Fibroblast of pulmonary artery (primary cell): ENCODE measurements at regions not wholly inside any gene's neighbourhood (a gene's known extent, or its start where the extent isn't known, plus 50 kb on each side); places are given as distances from the start of the nearest gene placed in this dataset.

ENCODE experiments used
- DNase-seq: peaks from one replicate; pipeline ENCODE4 v3.0.0-alpha.2; 2010; ENCODE audit warnings: low read depth
- H3K4me3 ChIP-seq: replicated peaks from 2 replicates; pipeline ENCODE4 v1.5.1; 2011; ENCODE audit warnings: low read depth, mild to moderate bottlenecking, control low read depth, low read length, moderate library complexity
- TF ChIP-seq, protein P1 (sequence below): IDR thresholded peaks from 2 replicates; pipeline ENCODE4 v1.5.1; 2011; ENCODE audit warnings: mild to moderate bottlenecking, control low read depth, low read length, inconsistent platforms; ENCODE audit errors: missing control alignments

DNA sequence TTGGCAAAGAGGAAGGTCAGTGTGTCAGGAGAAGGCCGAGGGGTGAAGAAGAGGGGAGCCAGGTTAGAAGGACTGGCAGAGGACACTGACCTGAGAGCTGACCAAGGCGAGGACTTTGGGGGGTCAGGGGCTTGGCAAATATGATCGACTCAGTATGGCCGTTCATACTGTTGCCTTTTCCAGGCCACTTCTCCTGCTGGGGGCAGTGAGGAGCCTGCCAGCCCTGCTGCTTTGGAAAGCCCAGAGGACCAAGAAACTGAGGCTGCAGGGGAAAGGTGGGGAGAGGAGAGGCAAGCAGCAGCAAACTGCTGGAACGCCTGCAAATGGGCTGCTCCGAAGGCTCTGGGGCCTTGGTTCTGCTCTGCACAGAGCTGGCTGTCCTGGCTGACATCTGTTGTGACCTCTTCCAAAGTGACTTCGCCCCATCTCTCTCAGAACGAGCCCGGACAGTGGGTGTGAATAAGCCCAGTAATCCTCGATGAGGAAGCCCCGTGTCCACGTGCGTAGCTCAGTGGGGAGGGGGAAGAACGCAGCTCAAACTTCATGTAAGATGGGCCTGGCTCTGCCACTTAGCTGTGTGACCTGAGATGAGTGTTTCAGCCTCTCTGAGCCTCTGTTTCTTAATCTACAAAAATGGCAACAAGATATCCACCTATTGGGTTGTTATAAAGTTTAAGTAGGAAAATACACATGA, 111.3 kb downstream of the SALL1 start:
- H3K4me3 ChIP-seq, result no peak overlapping the region
- no peak for DNase-seq
- TF ChIP-seq, protein P1, sequence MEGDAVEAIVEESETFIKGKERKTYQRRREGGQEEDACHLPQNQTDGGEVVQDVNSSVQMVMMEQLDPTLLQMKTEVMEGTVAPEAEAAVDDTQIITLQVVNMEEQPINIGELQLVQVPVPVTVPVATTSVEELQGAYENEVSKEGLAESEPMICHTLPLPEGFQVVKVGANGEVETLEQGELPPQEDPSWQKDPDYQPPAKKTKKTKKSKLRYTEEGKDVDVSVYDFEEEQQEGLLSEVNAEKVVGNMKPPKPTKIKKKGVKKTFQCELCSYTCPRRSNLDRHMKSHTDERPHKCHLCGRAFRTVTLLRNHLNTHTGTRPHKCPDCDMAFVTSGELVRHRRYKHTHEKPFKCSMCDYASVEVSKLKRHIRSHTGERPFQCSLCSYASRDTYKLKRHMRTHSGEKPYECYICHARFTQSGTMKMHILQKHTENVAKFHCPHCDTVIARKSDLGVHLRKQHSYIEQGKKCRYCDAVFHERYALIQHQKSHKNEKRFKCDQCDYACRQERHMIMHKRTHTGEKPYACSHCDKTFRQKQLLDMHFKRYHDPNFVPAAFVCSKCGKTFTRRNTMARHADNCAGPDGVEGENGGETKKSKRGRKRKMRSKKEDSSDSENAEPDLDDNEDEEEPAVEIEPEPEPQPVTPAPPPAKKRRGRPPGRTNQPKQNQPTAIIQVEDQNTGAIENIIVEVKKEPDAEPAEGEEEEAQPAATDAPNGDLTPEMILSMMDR, result no peak

DNA sequence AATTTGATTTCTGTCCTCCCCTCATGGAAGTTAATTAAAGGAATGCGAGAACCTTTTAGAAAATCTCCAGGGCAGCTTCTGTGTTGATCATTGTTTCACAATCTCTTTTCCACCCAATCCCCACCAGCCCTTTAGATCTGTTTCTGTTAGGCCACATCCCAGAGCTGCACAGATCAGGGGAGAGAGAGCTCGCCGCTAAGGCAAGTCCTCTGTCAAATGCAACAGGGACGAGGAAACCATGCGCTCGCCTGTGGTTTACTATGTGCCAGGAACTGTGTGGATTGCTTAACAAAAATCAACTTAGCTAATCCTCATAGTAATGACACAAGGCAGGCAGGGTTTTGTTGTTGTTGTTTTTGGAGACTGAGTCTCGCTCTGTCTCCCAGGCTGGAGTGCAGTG, 115.4 kb downstream of the SALL1 start:
- no peak overlapping the region for H3K4me3 ChIP-seq
- TF ChIP-seq, protein P1, result no peak
- no peak for DNase-seq

DNA sequence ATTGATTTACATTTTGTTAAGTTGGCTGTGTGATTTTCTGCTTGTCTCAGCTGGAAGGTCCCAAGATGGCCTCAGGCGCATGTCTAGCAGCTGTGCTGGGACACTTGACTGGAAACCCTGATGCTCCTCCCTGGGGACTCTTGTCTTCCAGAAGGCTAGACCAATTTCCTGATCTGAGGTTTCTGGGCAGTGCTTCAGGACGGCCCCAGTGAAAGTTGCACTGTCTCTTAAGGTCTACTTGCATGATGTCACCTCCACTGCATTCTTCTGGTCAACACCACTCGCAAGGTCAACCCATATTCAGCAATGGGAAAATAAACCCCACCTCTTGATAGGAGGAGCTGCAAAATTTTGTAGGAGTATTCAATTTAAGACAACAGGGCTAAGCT, 116.0 kb downstream of the SALL1 start:
- TF ChIP-seq, protein P1, result no peak
- no peak overlapping the region for H3K4me3 ChIP-seq
- DNase-seq, result no peak

- no peak for DNase-seq
- TF ChIP-seq, protein P1, result no peak
- no peak overlapping the region for H3K4me3 ChIP-seq
Observed at GRCh38 chr16:51034481-51035109, 116.5 kb downstream of the SALL1 start.

GRCh38 chr16:51031598-51031997, 119.5 kb downstream of the SALL1 start:
- DNase-seq, result no peak
- H3K4me3 ChIP-seq, result no peak overlapping the region
- TF ChIP-seq, protein P1, result no peak

GRCh38 chr16:51030516-51030915, 120.6 kb downstream of the SALL1 start:
- DNase-seq, result no peak
- no peak overlapping the region for H3K4me3 ChIP-seq
- TF ChIP-seq, protein P1, result no peak
